ENCODE measurements at regions not wholly inside any gene's neighbourhood (a gene's known extent, or its start where the extent isn't known, plus 50 kb on each side); places are given as distances from the start of the nearest gene placed in this dataset.

DNA sequence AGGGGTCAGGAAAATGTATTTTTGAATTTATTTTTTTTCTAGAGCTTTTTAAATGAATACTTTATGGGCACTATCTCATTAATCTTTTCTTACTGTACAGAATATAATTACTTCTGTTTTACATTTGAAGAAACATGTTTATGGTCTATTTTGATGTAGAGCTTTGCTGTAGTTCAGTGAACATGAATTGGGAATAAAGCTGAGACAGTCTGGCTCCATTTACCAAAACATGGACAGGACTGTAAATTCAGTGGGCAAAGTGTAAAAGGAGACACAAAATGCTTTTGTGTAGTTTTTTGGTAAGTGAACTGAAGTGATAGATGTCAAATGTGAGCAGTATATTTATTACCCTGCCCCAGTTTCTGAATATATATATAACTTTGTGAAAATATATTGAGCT lies 1298.8 kb upstream of the NXPH2 start:
- no peak for TF ChIP-seq MAX (IDR thresholded peaks at IDR 0.05)
- no peak for TF ChIP-seq CTCF (IDR thresholded peaks at IDR 0.05; ENCODE audit: low read depth, low read length, missing input control)
- no peak for TF ChIP-seq TAF1 (conservative IDR thresholded peaks at IDR 0.05)
- TF ChIP-seq GABPA (IDR thresholded peaks at IDR 0.05 in 1 of 2, conservative IDR thresholded peaks at IDR 0.05 in 1 of 2): no peak
- TF ChIP-seq JUND (IDR thresholded peaks at IDR 0.05): no peak
- TF ChIP-seq, protein P1, sequence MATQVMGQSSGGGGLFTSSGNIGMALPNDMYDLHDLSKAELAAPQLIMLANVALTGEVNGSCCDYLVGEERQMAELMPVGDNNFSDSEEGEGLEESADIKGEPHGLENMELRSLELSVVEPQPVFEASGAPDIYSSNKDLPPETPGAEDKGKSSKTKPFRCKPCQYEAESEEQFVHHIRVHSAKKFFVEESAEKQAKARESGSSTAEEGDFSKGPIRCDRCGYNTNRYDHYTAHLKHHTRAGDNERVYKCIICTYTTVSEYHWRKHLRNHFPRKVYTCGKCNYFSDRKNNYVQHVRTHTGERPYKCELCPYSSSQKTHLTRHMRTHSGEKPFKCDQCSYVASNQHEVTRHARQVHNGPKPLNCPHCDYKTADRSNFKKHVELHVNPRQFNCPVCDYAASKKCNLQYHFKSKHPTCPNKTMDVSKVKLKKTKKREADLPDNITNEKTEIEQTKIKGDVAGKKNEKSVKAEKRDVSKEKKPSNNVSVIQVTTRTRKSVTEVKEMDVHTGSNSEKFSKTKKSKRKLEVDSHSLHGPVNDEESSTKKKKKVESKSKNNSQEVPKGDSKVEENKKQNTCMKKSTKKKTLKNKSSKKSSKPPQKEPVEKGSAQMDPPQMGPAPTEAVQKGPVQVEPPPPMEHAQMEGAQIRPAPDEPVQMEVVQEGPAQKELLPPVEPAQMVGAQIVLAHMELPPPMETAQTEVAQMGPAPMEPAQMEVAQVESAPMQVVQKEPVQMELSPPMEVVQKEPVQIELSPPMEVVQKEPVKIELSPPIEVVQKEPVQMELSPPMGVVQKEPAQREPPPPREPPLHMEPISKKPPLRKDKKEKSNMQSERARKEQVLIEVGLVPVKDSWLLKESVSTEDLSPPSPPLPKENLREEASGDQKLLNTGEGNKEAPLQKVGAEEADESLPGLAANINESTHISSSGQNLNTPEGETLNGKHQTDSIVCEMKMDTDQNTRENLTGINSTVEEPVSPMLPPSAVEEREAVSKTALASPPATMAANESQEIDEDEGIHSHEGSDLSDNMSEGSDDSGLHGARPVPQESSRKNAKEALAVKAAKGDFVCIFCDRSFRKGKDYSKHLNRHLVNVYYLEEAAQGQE (IDR thresholded peaks at IDR 0.05): no peak
- no peak for TF ChIP-seq HNF4G (IDR thresholded peaks at IDR 0.05)
- TF ChIP-seq FOXA1 (IDR thresholded peaks at IDR 0.05): no peak
- TF ChIP-seq RXRA (IDR thresholded peaks at IDR 0.05): no peak
- no peak for TF ChIP-seq SP1 (IDR thresholded peaks at IDR 0.05)
- no peak for TF ChIP-seq NR2F2 (IDR thresholded peaks at IDR 0.05)
- TF ChIP-seq YY1 (IDR thresholded peaks at IDR 0.05): no peak

All from liver (tissue), 3 donors.